Astrocyte of the cerebellum (primary cell): ENCODE measurements at regions not wholly inside any gene's neighbourhood (a gene's known extent, or its start where the extent isn't known, plus 50 kb on each side); places are given as distances from the start of the nearest gene placed in this dataset.
A peak's percentile ranks its signal among the peaks of the same experiment; 100 is the strongest.

Experiments
- DNase-seq: peaks from one replicate; pipeline ENCODE4 v3.0.0-alpha.2; 2011; ENCODE audit warnings: low read depth
- H3K4me3 ChIP-seq: 2 replicates; pipeline ENCODE4 v1.5.1; 2011; ENCODE audit warnings: mild to moderate bottlenecking, low read depth, low read length, moderate library complexity
- in situ Hi-C: cut with HindIII; loops from 2 replicates; pipeline ENCODE4 v1.10.0; 2017; ENCODE audit warnings: low sequenced_read_pairs
- TF ChIP-seq, protein P1 (sequence below): IDR thresholded peaks from 2 replicates; pipeline ENCODE4 v1.5.1; 2012; ENCODE audit warnings: low read length, low read depth, moderate library complexity, mild to moderate bottlenecking; ENCODE audit errors: missing control alignments

DNA sequence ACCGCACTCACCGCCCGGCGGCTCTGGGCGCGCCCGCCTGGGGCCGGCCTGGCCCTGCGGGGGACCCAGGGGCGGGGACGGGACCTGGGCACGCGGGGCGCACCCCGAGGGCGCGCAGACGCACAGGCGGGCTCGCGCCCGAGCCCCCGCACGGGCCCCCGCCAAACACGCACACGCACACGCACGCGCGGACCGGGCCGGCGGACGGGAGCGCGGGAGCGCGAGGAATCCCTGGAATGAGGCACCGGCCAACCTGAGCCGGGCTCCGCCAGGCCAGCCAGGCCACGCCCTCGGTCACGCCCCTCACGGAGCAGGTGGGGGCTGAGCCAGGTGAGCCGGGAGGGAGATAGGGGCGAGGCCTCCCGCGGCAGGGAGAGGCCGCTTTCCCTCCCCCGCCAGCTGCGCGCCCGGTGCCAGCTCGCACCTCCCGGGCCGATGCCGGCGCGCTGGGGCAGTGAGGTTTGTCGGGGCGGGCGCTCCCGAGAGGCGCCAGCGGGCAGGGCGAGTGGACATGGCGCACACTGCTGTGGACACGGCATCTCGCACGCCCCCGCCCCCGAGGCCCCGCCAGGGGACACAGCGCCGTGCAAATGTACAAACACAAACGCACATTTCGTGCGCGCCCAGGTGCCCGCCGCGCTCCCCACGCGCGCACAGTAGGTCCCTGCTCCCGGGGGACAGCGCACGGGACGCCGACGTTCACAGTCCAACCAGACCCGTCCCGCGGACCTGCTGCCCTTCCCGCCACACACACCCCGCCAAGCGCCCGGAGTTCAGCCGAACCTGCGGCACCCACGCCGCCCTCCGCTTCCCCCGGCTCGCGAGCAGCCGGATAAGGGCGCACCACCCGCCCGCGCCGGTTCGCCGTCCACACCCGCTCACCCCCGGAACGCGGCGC is 75.9 kb upstream of the VGLL4 start:
- in situ Hi-C loops = no loop called here
- TF ChIP-seq, protein P1, sequence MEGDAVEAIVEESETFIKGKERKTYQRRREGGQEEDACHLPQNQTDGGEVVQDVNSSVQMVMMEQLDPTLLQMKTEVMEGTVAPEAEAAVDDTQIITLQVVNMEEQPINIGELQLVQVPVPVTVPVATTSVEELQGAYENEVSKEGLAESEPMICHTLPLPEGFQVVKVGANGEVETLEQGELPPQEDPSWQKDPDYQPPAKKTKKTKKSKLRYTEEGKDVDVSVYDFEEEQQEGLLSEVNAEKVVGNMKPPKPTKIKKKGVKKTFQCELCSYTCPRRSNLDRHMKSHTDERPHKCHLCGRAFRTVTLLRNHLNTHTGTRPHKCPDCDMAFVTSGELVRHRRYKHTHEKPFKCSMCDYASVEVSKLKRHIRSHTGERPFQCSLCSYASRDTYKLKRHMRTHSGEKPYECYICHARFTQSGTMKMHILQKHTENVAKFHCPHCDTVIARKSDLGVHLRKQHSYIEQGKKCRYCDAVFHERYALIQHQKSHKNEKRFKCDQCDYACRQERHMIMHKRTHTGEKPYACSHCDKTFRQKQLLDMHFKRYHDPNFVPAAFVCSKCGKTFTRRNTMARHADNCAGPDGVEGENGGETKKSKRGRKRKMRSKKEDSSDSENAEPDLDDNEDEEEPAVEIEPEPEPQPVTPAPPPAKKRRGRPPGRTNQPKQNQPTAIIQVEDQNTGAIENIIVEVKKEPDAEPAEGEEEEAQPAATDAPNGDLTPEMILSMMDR = no peak
- no peak for DNase-seq
- peak overlapping the region; percentile 72 for H3K4me3 ChIP-seq

DNA sequence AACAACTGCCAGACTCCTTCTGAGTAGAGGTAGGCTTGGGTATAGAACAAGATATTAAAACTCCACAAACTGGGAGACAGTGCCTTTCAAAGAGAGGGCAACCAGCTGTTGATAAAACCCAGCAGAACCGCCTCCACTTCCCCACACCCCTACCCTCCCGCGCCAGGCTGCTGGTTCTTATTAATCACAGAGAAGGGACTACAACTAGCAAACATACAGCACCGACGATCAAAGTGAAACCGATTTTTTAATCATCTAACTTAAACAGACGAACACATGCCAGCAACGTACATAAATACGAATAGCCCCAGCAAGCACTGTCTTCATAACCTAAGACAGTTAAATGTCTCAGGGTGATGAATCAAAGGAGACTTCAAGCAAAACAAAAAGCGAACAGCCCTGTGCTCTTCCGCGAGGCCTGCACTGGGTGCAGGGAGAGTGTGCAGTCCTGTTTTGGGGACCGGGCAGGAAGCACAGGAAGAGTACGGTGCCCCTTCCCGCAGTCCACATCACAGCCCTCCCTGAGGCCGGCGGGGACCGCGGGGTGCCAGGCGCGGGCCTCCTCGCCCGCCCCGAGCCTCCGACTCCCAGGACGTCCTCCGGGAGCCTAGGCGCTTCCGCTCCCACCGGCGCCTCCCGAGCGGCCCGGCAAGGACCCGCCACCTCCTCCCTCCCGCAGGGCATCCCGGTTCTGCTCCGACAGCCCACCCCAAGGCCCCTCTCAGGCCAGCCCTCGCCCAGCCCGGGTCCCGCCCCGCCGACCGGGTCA is 75.1 kb upstream of the VGLL4 start:
- H3K4me3 ChIP-seq = peak overlapping the region; percentile 72

DNA sequence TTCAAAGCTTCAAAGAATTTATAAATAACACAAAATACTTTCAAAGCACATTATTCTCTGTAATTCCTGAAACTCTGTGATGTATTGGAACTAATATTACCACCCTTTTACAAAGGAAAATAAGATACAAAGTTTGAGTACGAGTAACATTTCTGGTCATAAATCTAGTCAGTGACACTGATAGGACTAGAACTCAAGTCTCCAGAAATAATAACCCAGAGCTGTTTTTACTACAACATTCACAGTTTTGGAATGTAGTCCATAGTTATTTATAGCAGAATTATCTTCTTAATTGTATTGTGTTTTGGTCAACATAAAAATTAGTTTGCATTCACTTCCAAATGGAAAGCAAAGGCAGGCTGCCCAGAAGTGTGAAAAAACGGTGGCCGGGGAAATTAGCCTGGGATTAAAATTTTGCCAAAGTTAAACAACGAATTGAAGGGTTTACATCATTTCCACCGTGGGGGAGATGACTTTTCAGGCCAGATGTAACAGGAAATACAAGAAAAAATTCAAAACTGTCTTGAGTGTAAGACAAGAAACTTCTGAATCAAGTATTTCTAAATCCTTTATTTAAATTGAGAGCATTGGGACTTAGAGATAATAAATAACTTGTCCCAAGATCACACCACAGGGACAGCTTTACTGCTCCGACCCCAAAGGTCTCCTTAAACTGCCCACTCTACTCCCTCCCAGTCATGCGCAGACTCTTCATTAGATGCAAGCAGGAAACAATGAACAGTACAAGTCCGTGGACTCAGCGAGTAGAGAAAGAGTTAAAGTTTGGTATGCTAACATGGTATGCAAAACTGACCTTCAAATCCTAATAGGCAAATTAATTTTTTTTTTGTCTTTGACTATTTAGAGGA is 74.3 kb upstream of the VGLL4 start:
- TF ChIP-seq, protein P1 = no peak
- in situ Hi-C loops = no loop called here
- DNase-seq = no peak
- peak overlapping the region; percentile 72 for H3K4me3 ChIP-seq

More for the DNA sequence above, 75.1 kb upstream of the VGLL4 start:
- TF ChIP-seq, protein P1 = no peak
- DNase-seq = no peak
- in situ Hi-C loops = no loop called here

DNA sequence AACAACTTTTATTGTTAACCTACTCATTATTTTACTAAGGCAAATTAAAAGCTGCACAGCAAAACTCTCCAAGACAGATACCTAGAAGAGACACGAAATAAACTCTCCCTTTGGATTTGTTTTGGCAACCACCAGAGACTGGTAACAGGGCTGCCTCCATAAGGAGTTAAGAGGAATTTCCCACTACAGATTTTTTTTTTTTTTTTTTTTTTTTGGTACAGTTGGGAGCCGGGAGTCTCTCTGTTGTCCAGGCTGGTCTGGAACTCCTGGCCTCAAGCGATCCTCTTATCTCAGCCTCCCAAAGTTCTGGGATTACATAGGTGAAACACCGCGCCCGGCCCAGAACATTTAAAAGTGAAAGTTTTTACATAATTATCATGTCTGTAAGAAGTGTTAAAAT is 73.6 kb upstream of the VGLL4 start:
- H3K4me3 ChIP-seq = no peak overlapping the region
- TF ChIP-seq, protein P1 = no peak
- in situ Hi-C loops = no loop called here
- DNase-seq = no peak

DNA sequence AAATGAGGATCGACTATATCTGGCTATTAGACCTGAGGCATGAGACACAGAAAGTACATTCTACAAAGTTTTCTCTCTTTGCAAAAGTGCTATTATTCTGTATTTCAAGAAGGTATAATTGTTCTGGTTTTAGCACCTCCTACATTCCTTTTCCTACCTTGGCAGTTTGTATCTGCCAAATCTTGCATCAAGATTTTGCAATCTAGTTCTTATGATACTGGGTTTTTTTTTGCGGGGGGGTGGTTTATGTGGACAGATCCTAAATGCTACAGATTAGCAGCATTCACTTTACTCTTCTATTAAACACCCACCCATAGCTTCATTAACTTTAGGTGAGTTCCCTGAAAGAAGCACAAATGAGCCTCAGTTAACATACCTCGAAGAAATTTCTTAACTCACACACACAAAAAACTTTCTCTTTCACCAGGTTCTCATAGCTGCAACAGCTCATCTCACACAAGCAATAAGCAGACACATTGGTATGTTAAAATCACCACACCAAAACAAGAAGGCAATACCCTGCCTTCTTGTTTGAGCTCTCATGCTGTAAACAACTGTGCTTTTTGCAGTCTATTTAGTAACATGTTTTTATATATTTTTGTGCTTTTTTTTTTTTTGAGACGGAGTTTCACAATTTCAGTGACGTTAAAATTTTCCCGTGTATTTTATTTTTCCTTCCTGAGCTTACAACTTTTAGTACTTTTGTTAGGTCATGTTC is 73.0 kb upstream of the VGLL4 start:
- no peak overlapping the region for H3K4me3 ChIP-seq
- TF ChIP-seq, protein P1 = no peak
- in situ Hi-C loops = no loop called here
- no peak for DNase-seq
